GM21723 (cell line): ENCODE measurements at regions not wholly inside any gene's neighbourhood (a gene's known extent, or its start where the extent isn't known, plus 50 kb on each side); places are given as distances from the start of the nearest gene placed in this dataset.

Experiments used
- ATAC-seq: cut with Tn5 transposase; IDR thresholded peaks from one replicate; pipeline ENCODE4 v1.9.1; 2021; ENCODE audit warnings: mild to moderate bottlenecking, moderate library complexity; ENCODE audit not compliant: unreplicated experiment

DNA sequence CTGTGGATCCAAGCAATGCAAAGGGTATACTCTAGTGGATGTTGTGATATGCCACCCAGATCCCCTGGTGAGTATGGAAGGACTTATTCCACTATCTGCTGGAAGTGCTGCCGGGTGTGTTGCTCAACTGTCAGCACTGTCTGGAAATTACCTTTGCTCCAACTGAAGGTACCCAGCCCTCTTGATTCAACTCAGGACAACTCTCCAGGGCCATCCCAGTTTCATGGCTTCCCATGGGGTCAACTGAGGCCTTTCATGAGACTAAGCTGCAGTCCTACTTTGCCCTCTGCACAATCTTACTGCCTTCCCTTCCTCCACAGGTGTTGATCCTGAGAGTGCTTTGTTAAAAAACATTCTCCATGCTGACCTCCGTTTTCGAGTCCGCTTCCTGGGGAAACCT is 99.8 kb downstream of the SPRY1 start:
- ATAC-seq: no peak

DNA sequence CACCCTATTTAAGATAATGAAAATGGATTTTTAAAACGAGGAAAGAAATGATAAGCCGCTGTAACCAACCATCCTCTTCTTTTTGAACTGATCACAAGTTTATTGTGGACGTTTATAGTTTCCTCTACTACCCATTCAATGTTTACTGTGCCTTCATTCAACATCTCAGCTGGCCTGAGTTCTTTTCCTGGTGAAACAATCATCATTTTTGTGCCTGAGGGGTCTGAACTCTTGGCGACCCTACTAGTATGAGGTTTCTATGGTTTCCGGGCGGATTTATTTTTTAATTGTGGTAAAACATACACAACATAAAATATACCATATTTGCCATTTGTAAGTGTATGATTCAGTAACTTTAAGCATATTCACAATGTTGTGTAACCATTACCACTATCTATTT is 100.7 kb downstream of the SPRY1 start:
- no peak for ATAC-seq

DNA sequence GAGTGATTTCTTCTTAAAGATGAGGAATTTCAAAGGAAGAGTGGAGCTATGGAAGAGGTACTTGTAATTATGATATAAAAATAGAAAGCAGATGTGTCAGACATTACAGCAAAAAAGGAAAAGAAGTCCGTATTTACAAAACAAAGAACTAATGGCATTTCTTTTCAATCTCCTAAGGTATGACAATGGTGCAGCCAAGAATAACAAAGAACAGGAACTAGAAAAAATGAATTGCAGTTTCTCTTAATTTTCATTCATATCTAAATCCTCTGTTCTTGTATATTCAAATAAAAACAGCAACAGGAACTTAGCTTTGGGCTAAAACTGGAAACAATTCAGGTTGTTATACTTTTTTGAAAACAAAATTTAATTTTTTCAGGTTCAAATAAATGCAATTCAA is 105.1 kb downstream of the SPRY1 start:
- no peak for ATAC-seq

DNA sequence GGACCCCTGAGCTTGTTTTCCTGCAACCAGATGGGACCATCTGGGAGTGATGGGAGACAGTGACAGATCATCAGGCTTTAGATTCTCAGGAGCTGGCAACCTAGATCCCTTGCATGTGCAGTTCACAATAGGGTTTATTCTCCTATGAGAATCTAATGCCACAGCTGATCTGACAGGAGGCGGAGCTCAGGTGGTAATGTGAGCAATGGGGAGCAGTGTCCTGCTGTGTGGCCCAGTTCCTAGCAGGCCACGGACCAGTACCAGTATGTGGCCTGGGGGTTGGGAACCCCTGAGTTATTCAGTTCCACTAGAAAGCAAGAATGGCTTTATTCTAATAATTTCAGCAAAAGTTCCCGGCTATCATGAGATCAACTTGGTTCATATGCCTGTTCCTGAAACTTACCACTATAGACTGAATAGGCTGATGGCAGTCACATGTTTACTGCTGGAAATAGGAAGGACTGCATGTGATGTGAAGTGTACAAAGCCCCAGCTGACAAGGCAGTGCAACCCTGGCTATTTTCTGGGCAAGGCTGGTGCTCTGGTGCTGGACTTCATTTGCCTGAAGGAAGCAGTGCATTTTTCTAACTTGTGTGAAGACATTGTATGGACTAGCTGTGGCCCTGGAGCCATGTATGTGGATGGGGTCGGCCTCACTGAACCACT is 107.2 kb downstream of the SPRY1 start:
- no peak for ATAC-seq

DNA sequence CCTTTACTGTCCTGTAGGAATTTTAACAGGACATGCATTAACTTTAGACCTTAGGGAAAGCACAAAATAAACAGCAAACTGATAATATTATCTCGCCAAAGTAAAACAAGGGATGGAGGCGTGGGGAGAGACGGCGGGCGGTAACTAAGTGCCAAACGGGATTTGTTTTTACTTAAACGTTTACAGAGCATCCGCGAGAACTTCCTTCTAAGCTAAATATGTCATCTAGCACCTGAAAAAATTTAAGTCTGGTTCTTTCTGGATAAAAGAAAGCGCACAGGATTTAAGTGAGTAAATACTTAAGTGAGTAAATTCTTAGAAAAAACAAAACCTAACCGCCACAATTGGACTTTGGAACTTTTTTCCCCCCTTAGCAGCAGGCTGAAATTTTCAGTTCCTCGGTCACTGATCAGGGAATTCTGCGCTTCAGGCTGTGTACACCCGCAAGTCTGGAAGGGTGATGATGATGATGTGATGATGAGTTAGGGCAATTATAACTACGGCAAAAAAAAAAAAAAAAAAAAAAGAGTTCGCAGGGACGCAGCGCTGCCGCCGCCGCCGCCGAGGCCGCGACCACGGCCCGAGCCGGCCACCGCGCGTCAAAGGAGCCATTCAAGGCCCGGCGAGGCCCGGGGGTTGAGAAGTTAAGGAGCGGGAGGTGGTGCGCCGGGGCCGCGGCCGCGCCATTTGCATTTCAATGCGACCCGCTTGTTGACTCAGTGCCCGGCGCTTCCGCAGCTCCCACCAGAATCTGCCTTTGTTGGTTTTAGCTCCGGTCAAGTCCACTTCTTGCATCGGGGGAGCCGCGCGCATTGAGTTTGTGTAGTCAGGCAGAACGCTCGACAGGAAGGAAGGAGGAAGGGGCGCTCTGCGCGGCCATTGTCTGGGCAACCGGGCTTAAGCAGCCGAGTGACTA is 108.8 kb downstream of the SPRY1 start:
- no peak for ATAC-seq

DNA sequence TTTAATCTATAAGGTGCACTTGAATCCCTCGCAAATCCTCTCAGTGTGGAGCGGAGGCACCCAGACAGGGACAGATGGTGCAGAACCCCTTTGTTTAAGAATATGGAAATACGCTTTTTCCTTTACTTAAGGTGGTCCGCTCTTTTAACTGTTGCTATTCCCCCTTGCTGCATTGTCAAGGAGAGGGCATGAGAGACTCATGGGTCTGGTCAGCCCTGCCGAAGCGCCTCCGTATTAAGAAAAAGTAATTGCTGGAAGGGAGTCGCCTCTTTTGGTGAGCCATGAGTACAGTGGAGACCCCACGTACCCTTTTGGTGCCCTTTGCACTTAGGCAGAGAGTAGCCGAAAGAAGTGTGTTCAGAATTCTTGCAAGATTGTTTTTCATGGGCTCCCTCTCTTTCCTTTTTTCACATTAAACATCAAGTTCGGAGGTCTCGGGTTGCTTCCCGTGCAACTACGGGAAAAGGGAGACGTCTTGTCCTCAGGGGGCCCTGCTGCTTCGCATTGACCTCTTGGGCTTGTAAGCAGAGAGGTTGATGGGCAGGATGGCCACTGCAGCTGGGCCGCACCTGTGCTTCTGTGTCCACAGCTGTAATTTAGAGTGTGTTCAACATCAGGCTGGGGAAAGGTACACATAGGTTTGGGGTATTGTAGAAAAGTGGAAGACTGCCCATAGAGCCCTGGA is 109.6 kb downstream of the SPRY1 start:
- no peak for ATAC-seq

DNA sequence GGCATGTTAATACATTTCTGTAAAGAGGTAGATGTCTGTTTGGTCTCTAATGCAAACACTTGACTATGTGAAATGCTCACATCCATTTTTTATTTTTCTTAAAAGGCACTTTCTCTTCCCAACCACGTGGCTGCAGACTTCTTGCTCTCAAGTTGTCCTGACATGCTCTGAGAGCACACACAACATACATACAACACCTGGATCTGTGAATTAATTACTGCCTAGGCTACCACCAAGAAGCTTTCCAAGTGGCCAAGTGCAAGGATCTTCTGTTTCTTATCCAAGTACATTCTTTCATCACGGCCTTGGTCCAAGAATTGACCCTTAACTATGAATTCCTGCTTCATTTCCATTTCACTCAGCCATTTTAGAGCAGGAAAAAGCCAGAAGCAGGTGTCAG is 110.8 kb downstream of the SPRY1 start:
- no peak for ATAC-seq

DNA sequence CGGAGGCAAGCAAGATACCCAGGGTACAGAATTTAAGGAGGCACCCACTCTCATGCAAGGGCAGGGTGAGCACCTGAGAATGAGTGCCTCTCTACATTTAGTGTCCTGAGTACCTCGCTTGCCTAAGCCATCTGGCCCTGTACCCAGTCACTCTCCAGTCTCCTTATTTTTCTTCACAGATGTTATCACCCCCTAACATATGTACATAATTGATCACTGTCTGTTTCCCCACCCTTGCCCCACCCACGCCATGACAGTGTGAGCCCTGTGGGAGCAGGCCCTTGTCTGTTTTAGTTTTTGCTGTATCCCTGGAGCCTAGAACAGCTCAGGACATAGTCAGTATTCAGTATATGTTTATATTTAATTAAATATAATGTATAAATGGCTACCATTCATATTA is 113.6 kb downstream of the SPRY1 start:
- no peak for ATAC-seq

DNA sequence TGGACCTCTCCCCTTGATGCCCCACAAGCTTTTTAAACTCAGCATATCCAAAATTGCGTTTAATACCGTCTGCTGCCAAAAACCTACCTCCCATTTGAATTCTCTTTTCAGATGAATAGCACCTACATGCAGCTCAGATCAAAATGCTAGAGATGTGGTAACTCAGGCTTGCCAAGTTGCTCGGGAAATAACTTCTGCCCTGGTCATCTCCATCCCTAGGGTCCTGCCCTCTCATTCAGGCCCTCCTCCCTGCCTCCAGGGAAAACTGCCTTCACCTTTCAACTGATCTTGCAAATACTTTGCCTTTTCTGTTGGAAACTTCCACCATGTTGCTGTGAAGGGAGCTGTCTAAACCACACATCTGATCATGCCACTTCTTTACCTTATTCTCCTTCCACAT is 114.1 kb downstream of the SPRY1 start:
- no peak for ATAC-seq

DNA sequence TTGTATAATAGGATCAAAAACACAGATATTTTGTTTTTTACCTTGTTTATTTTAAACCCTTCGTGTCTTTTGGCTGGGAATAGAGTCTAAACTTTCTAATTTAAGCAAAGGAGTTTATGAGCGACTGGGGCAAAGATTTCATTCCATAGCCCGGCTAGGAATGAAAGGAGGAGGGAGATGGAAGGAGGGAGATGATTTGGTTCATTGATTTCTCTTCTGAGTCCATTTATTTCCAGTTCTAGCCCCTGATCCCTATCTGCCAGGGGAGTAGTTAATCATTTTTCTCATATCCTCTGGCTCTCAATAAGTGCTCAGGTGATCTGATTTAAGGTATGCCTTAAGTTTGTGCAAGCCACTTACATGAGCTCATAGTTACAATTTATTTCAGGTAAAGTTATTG is 120.0 kb downstream of the SPRY1 start:
- no peak for ATAC-seq

DNA sequence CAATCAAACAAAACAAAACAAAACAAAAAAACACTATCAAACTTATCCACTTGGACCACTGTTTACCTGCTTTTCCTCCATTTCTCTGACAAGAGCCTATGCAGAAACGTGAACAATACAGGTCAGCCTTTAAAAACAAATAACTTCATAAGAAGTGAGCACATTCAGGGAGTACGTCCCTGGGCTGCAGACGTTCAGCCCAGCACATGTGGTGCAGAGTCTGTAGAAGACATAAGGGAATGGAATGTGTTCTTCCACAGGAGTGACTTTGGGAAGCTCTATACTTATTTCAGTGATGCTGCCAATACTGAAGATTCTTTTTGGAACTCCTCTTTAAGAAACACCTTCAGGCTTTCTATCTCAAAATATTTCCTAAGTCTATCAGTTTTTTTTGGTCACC is 120.6 kb downstream of the SPRY1 start:
- ATAC-seq: no peak

DNA sequence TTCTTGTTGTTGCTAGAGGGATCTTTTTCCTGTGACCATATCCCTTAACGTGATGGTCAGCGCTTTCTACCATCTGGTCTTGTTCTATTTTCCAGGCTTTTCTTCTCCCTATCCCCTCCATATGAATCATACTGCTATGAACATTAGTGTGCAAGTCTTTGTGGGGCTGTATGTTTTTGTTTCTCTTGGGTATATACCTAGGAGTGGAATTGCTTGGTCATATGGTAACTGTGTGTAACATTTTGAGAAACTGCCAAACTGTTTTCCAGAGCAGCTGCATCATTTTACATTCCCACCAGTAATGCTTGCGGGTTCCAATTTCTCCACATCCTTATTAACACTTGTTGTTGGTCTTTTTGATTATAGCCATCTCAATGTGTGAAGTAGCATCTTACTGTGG is 121.4 kb downstream of the SPRY1 start:
- no peak for ATAC-seq

DNA sequence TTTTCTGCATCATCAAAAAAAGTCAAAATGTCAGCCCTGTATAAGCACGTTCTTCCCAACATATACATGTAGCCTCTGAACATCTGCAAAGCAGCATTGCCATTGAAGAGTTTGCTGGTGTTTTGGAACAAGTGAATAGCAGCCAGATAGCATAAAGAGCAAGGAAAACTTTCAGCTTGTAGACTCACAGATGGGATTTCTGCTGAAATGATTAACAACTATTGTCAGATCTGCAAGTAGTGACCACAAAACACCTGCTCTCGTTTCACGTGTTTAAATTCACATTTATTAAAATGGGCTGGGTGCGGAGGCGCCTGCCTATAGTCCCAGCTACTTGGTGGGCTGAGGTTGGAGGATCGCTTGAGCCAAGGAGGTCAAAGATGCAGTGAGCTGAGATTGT is 123.7 kb downstream of the SPRY1 start:
- no peak for ATAC-seq

DNA sequence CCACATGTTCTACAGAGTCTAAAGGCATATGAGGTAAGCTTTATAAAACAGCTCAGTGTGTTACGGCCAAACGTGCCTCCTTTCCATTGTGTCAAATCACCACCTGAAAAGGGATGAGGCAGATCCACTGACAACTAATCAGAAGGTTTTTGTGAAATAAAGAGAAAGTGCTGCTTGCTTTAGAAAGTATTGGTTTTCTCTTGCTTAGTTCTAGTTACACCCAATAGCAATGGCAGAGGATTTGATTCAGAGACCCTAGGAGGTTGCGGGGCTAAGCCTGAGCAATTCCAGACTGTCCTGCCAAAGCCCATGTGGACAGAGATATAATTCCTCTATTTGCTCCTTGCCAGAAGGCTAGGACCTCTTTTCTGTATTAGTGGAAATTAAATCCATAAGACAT is 125.5 kb downstream of the SPRY1 start:
- no peak for ATAC-seq

DNA sequence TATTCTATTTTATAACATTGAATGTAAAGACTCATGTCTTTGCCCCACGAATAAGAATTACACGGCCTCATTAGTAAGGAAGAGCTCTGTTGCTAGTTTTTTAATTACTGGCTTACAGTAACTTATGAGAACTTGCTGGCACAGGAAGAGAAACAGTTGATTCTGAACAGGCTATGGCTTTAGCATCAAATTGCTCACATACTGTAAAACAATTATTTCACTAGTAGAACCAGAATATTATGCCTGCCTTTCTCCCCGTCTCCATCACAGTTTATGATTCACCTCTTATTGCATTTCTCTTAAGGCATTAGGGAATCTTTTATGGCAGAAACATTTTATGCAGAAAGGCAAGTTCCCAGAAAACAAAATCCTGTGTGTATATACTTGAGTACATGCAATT is 126.1 kb downstream of the SPRY1 start:
- no peak for ATAC-seq

DNA sequence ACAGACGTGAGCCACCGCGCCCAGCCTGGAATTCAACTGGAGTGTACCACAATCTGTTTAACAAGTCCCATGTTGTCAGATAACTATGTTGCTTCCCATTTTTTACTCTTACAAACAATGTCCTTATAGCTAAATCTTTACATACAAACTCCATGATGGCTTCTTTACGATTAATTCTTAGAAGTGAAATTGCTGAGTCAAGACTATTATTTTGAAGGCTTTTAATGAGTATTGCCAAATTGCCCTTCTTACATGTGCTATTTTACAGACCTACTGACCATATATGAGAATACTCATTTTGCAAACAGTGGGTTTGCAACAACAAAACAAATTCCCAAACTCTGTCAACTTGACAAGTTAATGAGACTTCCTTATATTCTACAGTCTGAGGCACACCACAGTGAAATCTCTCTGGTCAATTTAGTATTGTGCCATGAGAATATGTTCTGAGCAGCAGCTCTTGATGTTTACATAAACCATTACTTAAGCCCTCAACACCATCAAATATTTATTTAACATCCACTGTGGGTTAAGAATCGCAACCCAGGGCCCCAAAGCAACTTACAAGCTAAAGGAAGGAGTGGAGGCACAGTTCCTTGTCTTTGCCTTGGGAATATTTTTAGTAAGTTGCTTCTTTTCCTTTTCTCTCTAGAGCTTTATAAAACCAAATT is 128.5 kb downstream of the SPRY1 start:
- no peak for ATAC-seq

DNA sequence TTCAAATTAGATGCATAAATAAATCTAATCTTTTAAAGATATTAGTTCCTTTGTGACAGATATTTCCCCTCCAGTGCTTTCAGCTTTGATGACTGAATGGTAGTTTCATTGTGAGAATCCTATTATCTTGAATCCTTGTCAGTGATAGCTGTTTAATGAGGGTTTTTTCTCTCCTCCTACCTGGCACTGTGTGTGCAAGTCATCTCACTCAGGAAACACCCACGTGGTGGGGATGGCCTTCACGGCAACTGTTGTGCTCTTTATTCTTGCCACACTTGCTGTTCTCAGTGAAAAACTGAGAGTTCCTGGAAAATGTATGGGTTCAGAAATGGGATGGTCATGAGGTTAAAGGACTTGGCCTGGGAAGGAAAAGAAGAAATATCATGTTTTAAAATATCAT is 129.9 kb downstream of the SPRY1 start:
- ATAC-seq: no peak

DNA sequence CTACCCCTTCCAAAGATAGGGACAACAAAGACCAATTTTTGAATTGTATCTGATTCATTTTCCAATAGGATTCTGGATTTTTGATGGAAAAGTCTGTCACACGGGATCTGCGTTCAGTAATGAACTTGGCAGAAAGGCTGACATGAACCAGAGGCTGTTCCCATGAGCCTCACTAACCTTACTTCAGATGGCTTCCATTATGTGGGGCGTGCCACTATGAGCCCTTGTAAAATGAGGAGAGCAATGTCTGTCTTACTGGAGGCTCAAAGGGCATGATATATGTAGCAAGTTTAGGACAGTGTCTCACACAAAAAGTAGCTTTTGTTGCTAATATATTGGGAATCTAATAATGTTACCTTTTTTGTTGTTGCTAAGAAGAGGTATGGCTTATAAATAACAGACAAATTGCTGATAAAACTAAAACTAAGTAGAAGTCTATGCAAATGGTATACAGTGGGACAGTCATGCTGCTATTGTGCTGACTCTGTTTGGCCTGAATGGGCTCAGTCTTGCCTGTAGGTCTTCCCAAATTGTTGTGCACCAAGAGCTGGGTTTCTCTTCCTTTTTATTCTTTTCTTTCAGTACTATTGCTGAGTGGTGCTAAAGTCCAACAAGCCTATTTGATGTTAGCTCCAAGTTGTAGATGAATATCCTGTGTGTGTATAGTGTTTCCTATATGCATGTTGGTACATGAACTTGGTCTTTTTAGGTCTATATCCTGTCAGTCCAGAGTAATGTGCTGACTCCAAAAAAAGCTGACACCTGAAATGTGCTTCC is 132.1 kb downstream of the SPRY1 start:
- ATAC-seq: no peak

DNA sequence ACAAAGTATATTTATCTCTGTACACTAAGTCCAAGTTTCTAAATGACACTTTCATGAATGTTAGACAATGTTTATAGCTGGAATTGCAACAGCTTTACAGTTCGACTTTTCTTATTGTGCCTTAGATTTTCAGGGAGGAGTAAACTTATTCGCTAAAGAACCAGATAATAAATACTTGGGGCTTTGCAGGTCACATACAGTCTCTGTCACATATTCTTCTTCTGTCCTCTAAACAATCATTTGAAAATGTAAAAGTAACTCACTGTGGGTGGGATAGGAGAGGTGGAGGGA is 132.6 kb downstream of the SPRY1 start:
- ATAC-seq: no peak

DNA sequence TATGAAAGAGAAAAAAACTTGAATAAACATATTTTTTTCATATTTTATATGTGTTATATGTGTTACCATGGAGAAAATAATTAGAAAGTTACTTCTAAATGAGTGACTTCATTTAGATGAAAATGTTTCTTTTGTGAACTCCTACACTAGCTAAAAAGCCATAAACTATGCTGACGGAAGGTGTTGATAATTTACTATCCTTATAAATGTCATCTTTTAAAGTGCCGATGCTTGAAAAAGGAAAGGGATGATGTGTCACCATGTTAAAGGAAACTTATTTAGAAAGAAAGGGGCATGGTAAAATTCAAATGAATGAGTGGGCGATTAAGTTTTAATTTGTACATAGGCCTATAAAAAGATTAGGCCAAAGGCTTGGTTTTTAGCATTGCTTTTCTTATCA is 133.8 kb downstream of the SPRY1 start:
- no peak for ATAC-seq
